GM12878 (cell line): ENCODE measurements at regions not wholly inside any gene's neighbourhood (a gene's known extent, or its start where the extent isn't known, plus 50 kb on each side); places are given as distances from the start of the nearest gene placed in this dataset.

Source experiments
- ATAC-seq: fragments of 200-7000 bp; cut with Tn5 transposase; 3 replicates; pipeline ENCODE4 v1.9.1; 2020; ENCODE audit warnings: mild to moderate bottlenecking, moderate library complexity
- BruUV-seq: library from RNA; stranded (reverse); fragments of 400-500 nt; replicated peaks from 2 replicates; lab custom pipeline; 2021; lab: Mats Ljungman, UMichigan
- CTCF ChIA-PET: fragments of 300-600 bp; sonication (Branson Sonifier 250); formaldehyde crosslinking; extraction: SDS; loops from one replicate; lab custom pipeline; 2021; ENCODE audit warnings: inconsistent platforms; lab: Yijun Ruan, JAX
- POLR2A ChIA-PET: fragments of 350-600 bp; formaldehyde crosslinking; extraction: SDS; loops from one replicate; lab custom pipeline; 2021; ENCODE audit warnings: inconsistent platforms; lab: Charles Lee
- RAD21 ChIA-PET: fragments of 300-600 bp; sonication (Branson Sonifier 250); formaldehyde crosslinking; loops from one replicate; lab custom pipeline; 2023; ENCODE audit warnings: antibody characterized with exemption; ENCODE audit not compliant: unreplicated experiment; lab: Charles Lee
- SMC1A ChIA-PET: fragments of 300-600 bp; sonication (Branson Sonifier 250); formaldehyde crosslinking; loops from one replicate; lab custom pipeline; 2023; ENCODE audit not compliant: unreplicated experiment, uncharacterized antibody; lab: Charles Lee
- DNase-seq: peaks from one replicate; pipeline ENCODE4 v3.0.0-alpha.2; 2011; ENCODE audit warnings: low read depth, low spot score
- FAIRE-seq: peaks from 3 replicates; lab custom pipeline; 2011; peaks lifted over from hg19 to GRCh38; lab: Jason Lieb, UNC
- H2AFZ ChIP-seq: 2 replicates; pipeline ENCODE4 v1.6.0; 2011; ENCODE audit warnings: low read depth, low read length, control low read depth; ENCODE audit not compliant: control insufficient read depth
- H3K27ac ChIP-seq: 2 replicates; pipeline ENCODE4 v1.5.1; 2011; ENCODE audit warnings: control low read depth; ENCODE audit not compliant: control insufficient read depth, insufficient read depth
- H3K27me3 ChIP-seq, 2 experiments: replicated peaks in 1 of 2; 2 replicates each; pipeline versions ENCODE4 v1.6.0 to v1.6.1; 2011; ENCODE audit warnings: low read length in 1 of 2; ENCODE audit not compliant: control insufficient read depth in 2 of 2, insufficient read depth in 2 of 2
- H3K36me3 ChIP-seq, 2 experiments: 2 replicates each; pipeline ENCODE4 v1.5.1; 2011; ENCODE audit warnings: low read length in 1 of 2; ENCODE audit not compliant: control insufficient read depth in 2 of 2, insufficient read depth in 2 of 2
- H3K4me1 ChIP-seq: 2 replicates; pipeline ENCODE4 v1.6.1; 2011; ENCODE audit warnings: mild to moderate bottlenecking, low read length, moderate library complexity, mixed read lengths; ENCODE audit not compliant: control insufficient read depth, insufficient read depth
- H3K4me2 ChIP-seq: 2 replicates; pipeline ENCODE4 v1.6.0; 2011; ENCODE audit warnings: control low read depth; ENCODE audit not compliant: control insufficient read depth, insufficient read depth
- H3K4me3 ChIP-seq: fragments of 200-600 bp; sonication (generic); 2 replicates; pipeline ENCODE4 v1.5.1; 2016
- H3K79me2 ChIP-seq: 2 replicates; pipeline ENCODE4 v1.6.0; 2011; ENCODE audit warnings: low read length; ENCODE audit not compliant: control insufficient read depth, insufficient read depth
- H3K9ac ChIP-seq: 2 replicates; pipeline ENCODE4 v1.8.0; 2011; ENCODE audit warnings: low read length, control low read depth, mixed read lengths; ENCODE audit not compliant: control insufficient read depth, insufficient read depth
- H3K9me3 ChIP-seq: replicated peaks from 3 replicates; pipeline ENCODE4 v1.5.1; 2011; ENCODE audit warnings: mild to moderate bottlenecking, low read length; ENCODE audit not compliant: control insufficient read depth, insufficient read depth
- H4K20me1 ChIP-seq: 2 replicates; pipeline ENCODE4 v1.6.0; 2011; ENCODE audit not compliant: control insufficient read depth, insufficient read depth
- ESRRA ChIP-seq: IDR thresholded peaks from 2 replicates; pipeline ENCODE4 v1.6.1; 2012; ENCODE audit warnings: mild to moderate bottlenecking, low read length, improper control_type of control experiment
- EZH2 ChIP-seq: IDR thresholded peaks from 2 replicates; pipeline ENCODE4 v1.6.1; 2012; ENCODE audit warnings: low read depth, mild to moderate bottlenecking, control low read depth, inconsistent platforms, low read length, borderline replicate concordance; ENCODE audit not compliant: control insufficient read depth
- HDGF ChIP-seq: fragments of 450-650 bp; IDR thresholded peaks from 2 replicates; pipeline ENCODE4 v1.6.1; 2016; ENCODE audit warnings: antibody characterized with exemption
- JUNB ChIP-seq: IDR thresholded peaks from 2 replicates; pipeline ENCODE4 v1.6.1; 2016; ENCODE audit warnings: antibody characterized with exemption, mild to moderate bottlenecking
- MEF2B ChIP-seq: fragments of 450-650 bp; IDR thresholded peaks from 2 replicates; pipeline ENCODE4 v1.6.1; 2018; ENCODE audit warnings: mild to moderate bottlenecking, moderate library complexity; ENCODE audit not compliant: partially characterized antibody, poor library complexity, severe bottlenecking
- SMC3 ChIP-seq: IDR thresholded peaks from 2 replicates; pipeline ENCODE4 v1.6.1; 2011; ENCODE audit warnings: low read length, improper control_type of control experiment, borderline replicate concordance
- SP1 ChIP-seq: IDR thresholded peaks from one replicate; pipeline ENCODE4 v1.6.1; 2011; ENCODE audit warnings: low read depth, low read length
- TAF1 ChIP-seq: IDR thresholded peaks from 2 replicates; pipeline ENCODE4 v1.6.1; 2011; ENCODE audit warnings: mild to moderate bottlenecking, low read depth, low read length, borderline replicate concordance
- TCF12 ChIP-seq: IDR thresholded peaks from 2 replicates; pipeline ENCODE4 v1.6.1; 2011; ENCODE audit warnings: low read depth, mild to moderate bottlenecking, low read length
- TCF3 ChIP-seq: IDR thresholded peaks from 2 replicates; pipeline ENCODE4 v1.6.1; 2012; ENCODE audit warnings: low read depth, mild to moderate bottlenecking, low read length, borderline replicate concordance; ENCODE audit not compliant: insufficient read depth
- WGBS: methylation state at CpG from one replicate; pipeline ENCODE4 v1.1.6; 2016; ENCODE audit warnings: low lambda C conversion rate; ENCODE audit not compliant: insufficient replicate concordance, insufficient coverage; ENCODE audit errors: missing lambda C conversion rate; 5-methylcytosine and 5-hydroxymethylcytosine counted together
- in situ Hi-C: fragments of 300-500 bp; cut with MboI; formaldehyde crosslinking; loops from 9 replicates; pipeline ENCODE4 v1.14.3; 2018; ENCODE audit warnings: mixed read lengths
- intact Hi-C: fragments of 100-400 bp; cut with micrococcal nuclease; formaldehyde crosslinking; loops from one replicate; pipeline ENCODE4 v1.14.2; 2022; ENCODE audit not compliant: unreplicated experiment
- TF ChIP-seq, protein P1 (sequence below): fragments of 450-650 bp; IDR thresholded peaks from 2 replicates; pipeline ENCODE4 v1.6.1; 2017; ENCODE audit warnings: antibody characterized with exemption, mild to moderate bottlenecking, moderate library complexity
- TF ChIP-seq, protein P2 (sequence below): IDR thresholded peaks from 2 replicates; pipeline ENCODE4 v1.6.1; 2012; ENCODE audit warnings: low read depth, low read length, improper control_type of control experiment
- TF ChIP-seq, protein P3 (sequence below): fragments of 450-650 bp; IDR thresholded peaks from 2 replicates; pipeline ENCODE4 v1.6.1; 2016; ENCODE audit warnings: mild to moderate bottlenecking, moderate library complexity, borderline replicate concordance
- TF ChIP-seq, protein P4 (sequence below): fragments of 150-350 bp; IDR thresholded peaks from 2 replicates; pipeline ENCODE4 v1.6.1; 2016; ENCODE audit warnings: low read depth, low read length

DNA sequence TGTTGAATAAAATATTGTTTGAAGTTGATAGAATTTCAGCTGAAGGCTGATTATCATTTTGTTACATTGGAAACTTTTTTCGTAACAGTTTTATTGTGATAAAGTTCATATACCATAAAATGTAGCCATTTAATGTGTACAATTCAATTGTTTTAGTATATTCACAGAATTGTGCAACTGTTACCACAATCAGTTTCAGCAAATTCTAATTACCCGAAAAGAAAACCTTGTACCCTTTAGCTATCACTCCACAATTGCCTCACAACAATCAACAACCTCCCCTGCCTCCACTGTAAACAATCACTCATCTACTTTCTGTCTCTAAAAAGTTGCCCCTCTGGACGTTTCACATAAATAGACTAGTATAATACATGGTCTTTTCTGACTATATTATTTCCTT lies 179.7 kb upstream of the BET1 start:
- FAIRE-seq, result no peak
- H3K4me3 ChIP-seq, result no peak overlapping the region
- no peak for DNase-seq
- no peak overlapping the region for H3K27ac ChIP-seq
- ChIA-PET POLR2A (no interaction called here), CTCF (interaction anchor here (0.8 to 0.9 kb wide), 2 partner anchors 8 to 96 kb away, joined by 3 read pairs; no protein-coding TSS in a partner anchor), RAD21 (interaction anchor here (1.3 kb wide), 1 partner anchor 51 kb away, joined by 4 read pairs; no protein-coding TSS in a partner anchor), SMC1A (interaction anchor here (1.0 to 1.4 kb wide), 2 partner anchors 22 to 28 kb away, joined by 4 to 5 read pairs; no protein-coding TSS in a partner anchor)
- in situ Hi-C loops, result no loop called here
- H3K27me3 ChIP-seq, result no peaks in the 10 kb centered on the region
- no peaks in the 10 kb centered on the region; the same call in 2 of the 3 replicates for H3K9me3 ChIP-seq
- no peaks in the 10 kb centered on the region for H3K36me3 ChIP-seq
- no peaks in the 10 kb centered on the region for H4K20me1 ChIP-seq
- no peak overlapping the region for H2AFZ ChIP-seq
- 50% methylated on average over 3 of the region's 3 CpGs for WGBS
- H3K79me2 ChIP-seq, result no peaks in the 10 kb centered on the region
- H3K9ac ChIP-seq, result no peak overlapping the region
- no TSS peak for BruUV-seq
- intact Hi-C loops, result no loop called here
- ATAC-seq, result no peak
- H3K4me1 ChIP-seq, result no peaks in the 10 kb centered on the region
- H3K4me2 ChIP-seq, result no peak overlapping the region
- TF ChIP-seq EZH2 (no peak), TAF1 (no peak), HDGF (no peak), JUNB (no peak), SMC3 (no peak), TCF3 (no peak), ESRRA (no peak), TCF12 (no peak), SP1 (no peak), MEF2B (no peak)
- TF ChIP-seq, protein P1, sequence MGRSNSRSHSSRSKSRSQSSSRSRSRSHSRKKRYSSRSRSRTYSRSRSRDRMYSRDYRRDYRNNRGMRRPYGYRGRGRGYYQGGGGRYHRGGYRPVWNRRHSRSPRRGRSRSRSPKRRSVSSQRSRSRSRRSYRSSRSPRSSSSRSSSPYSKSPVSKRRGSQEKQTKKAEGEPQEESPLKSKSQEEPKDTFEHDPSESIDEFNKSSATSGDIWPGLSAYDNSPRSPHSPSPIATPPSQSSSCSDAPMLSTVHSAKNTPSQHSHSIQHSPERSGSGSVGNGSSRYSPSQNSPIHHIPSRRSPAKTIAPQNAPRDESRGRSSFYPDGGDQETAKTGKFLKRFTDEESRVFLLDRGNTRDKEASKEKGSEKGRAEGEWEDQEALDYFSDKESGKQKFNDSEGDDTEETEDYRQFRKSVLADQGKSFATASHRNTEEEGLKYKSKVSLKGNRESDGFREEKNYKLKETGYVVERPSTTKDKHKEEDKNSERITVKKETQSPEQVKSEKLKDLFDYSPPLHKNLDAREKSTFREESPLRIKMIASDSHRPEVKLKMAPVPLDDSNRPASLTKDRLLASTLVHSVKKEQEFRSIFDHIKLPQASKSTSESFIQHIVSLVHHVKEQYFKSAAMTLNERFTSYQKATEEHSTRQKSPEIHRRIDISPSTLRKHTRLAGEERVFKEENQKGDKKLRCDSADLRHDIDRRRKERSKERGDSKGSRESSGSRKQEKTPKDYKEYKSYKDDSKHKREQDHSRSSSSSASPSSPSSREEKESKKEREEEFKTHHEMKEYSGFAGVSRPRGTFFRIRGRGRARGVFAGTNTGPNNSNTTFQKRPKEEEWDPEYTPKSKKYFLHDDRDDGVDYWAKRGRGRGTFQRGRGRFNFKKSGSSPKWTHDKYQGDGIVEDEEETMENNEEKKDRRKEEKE, result no peak
- TF ChIP-seq, protein P2, sequence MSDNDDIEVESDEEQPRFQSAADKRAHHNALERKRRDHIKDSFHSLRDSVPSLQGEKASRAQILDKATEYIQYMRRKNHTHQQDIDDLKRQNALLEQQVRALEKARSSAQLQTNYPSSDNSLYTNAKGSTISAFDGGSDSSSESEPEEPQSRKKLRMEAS, result no peak
- TF ChIP-seq, protein P3, sequence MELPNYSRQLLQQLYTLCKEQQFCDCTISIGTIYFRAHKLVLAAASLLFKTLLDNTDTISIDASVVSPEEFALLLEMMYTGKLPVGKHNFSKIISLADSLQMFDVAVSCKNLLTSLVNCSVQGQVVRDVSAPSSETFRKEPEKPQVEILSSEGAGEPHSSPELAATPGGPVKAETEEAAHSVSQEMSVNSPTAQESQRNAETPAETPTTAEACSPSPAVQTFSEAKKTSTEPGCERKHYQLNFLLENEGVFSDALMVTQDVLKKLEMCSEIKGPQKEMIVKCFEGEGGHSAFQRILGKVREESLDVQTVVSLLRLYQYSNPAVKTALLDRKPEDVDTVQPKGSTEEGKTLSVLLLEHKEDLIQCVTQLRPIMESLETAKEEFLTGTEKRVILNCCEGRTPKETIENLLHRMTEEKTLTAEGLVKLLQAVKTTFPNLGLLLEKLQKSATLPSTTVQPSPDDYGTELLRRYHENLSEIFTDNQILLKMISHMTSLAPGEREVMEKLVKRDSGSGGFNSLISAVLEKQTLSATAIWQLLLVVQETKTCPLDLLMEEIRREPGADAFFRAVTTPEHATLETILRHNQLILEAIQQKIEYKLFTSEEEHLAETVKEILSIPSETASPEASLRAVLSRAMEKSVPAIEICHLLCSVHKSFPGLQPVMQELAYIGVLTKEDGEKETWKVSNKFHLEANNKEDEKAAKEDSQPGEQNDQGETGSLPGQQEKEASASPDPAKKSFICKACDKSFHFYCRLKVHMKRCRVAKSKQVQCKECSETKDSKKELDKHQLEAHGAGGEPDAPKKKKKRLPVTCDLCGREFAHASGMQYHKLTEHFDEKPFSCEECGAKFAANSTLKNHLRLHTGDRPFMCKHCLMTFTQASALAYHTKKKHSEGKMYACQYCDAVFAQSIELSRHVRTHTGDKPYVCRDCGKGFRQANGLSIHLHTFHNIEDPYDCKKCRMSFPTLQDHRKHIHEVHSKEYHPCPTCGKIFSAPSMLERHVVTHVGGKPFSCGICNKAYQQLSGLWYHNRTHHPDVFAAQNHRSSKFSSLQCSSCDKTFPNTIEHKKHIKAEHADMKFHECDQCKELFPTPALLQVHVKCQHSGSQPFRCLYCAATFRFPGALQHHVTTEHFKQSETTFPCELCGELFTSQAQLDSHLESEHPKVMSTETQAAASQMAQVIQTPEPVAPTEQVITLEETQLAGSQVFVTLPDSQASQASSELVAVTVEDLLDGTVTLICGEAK, result no peak
- TF ChIP-seq, protein P4, sequence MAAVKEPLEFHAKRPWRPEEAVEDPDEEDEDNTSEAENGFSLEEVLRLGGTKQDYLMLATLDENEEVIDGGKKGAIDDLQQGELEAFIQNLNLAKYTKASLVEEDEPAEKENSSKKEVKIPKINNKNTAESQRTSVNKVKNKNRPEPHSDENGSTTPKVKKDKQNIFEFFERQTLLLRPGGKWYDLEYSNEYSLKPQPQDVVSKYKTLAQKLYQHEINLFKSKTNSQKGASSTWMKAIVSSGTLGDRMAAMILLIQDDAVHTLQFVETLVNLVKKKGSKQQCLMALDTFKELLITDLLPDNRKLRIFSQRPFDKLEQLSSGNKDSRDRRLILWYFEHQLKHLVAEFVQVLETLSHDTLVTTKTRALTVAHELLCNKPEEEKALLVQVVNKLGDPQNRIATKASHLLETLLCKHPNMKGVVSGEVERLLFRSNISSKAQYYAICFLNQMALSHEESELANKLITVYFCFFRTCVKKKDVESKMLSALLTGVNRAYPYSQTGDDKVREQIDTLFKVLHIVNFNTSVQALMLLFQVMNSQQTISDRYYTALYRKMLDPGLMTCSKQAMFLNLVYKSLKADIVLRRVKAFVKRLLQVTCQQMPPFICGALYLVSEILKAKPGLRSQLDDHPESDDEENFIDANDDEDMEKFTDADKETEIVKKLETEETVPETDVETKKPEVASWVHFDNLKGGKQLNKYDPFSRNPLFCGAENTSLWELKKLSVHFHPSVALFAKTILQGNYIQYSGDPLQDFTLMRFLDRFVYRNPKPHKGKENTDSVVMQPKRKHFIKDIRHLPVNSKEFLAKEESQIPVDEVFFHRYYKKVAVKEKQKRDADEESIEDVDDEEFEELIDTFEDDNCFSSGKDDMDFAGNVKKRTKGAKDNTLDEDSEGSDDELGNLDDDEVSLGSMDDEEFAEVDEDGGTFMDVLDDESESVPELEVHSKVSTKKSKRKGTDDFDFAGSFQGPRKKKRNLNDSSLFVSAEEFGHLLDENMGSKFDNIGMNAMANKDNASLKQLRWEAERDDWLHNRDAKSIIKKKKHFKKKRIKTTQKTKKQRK, result no peak
